ENCODE measurements at regions not wholly inside any gene's neighbourhood (a gene's known extent, or its start where the extent isn't known, plus 50 kb on each side); places are given as distances from the start of the nearest gene placed in this dataset.

DNA sequence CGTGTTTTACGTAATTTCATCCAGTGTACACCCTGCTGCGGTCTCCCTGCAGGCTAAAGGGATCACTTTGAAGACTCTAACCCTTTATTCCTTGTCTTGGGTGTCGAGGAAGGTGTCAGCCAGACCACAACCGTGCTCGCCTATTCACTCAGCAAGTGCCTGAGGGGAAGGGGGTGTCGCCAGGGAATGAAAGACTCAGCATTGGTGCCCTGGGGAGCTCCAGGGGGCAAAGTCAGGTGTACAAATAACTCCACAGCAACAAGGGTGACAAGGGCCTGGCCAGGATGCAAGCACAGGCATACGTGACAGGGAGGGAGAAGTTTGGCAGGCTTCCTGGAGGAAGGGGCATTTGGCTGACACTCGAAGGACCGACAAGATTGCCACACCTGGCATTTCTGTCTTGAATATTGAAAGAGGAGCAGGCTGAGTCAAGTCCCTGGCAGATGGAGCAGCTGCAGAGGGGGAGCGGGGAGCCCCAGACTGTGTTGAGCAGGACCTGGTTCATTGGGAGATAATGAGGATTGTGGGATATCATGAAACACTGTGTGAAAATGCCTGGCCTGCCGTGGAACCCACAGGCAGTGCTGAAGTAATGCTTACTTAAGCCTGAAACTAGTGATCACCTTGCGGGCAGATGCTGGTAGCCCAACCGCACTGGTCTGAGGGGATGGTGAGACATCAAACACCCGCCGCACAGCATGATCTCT, 93.9 kb downstream of the RHOB start (continued):
- 0 out of 2 replicates have a peak, but pooled peaks have one; percentile 19 for TF ChIP-seq POGZ (CRISPR knock-in tag; IDR thresholded peaks at IDR 0.05)
- no peak for TF ChIP-seq ZBTB1 (CRISPR knock-in tag; IDR thresholded peaks at IDR 0.05; ENCODE audit: borderline replicate concordance)
- no peak for TF ChIP-seq KDM5A (IDR thresholded peaks at IDR 0.05; ENCODE audit: borderline replicate concordance, low read length)
- TF ChIP-seq ZNF451 (CRISPR knock-in tag; IDR thresholded peaks at IDR 0.05), result no peak
- TF ChIP-seq ZNF138 (CRISPR knock-in tag; IDR thresholded peaks at IDR 0.05; ENCODE audit: low read depth), result no peak
- TF ChIP-seq, protein P1, sequence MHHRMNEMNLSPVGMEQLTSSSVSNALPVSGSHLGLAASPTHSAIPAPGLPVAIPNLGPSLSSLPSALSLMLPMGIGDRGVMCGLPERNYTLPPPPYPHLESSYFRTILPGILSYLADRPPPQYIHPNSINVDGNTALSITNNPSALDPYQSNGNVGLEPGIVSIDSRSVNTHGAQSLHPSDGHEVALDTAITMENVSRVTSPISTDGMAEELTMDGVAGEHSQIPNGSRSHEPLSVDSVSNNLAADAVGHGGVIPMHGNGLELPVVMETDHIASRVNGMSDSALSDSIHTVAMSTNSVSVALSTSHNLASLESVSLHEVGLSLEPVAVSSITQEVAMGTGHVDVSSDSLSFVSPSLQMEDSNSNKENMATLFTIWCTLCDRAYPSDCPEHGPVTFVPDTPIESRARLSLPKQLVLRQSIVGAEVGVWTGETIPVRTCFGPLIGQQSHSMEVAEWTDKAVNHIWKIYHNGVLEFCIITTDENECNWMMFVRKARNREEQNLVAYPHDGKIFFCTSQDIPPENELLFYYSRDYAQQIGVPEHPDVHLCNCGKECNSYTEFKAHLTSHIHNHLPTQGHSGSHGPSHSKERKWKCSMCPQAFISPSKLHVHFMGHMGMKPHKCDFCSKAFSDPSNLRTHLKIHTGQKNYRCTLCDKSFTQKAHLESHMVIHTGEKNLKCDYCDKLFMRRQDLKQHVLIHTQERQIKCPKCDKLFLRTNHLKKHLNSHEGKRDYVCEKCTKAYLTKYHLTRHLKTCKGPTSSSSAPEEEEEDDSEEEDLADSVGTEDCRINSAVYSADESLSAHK (CRISPR knock-in tag; IDR thresholded peaks at IDR 0.05; ENCODE audit: borderline replicate concordance), result no peak
- TF ChIP-seq, protein P2, sequence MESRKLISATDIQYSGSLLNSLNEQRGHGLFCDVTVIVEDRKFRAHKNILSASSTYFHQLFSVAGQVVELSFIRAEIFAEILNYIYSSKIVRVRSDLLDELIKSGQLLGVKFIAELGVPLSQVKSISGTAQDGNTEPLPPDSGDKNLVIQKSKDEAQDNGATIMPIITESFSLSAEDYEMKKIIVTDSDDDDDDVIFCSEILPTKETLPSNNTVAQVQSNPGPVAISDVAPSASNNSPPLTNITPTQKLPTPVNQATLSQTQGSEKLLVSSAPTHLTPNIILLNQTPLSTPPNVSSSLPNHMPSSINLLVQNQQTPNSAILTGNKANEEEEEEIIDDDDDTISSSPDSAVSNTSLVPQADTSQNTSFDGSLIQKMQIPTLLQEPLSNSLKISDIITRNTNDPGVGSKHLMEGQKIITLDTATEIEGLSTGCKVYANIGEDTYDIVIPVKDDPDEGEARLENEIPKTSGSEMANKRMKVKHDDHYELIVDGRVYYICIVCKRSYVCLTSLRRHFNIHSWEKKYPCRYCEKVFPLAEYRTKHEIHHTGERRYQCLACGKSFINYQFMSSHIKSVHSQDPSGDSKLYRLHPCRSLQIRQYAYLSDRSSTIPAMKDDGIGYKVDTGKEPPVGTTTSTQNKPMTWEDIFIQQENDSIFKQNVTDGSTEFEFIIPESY (CRISPR knock-in tag; IDR thresholded peaks at IDR 0.05), result peak; percentile 73
- peak; percentile 44; the same call in 1 of the 2 replicates for TF ChIP-seq ZMYM3 (CRISPR knock-in tag; IDR thresholded peaks at IDR 0.05)
- TF ChIP-seq ZNF772 (CRISPR knock-in tag; IDR thresholded peaks at IDR 0.05), result 0 out of 2 replicates have a peak, but pooled peaks have one; percentile 57
- TF ChIP-seq IKZF4 (CRISPR knock-in tag; IDR thresholded peaks at IDR 0.05; ENCODE audit: borderline replicate concordance, low read depth, not compliant biosample characterization), result peak; percentile 21
- TF ChIP-seq ZNF83 (CRISPR knock-in tag; IDR thresholded peaks at IDR 0.05; ENCODE audit: borderline replicate concordance), result no peak
- no peak for TF ChIP-seq ZNF263 (CRISPR knock-in tag; IDR thresholded peaks at IDR 0.05)
- TF ChIP-seq, protein P3, sequence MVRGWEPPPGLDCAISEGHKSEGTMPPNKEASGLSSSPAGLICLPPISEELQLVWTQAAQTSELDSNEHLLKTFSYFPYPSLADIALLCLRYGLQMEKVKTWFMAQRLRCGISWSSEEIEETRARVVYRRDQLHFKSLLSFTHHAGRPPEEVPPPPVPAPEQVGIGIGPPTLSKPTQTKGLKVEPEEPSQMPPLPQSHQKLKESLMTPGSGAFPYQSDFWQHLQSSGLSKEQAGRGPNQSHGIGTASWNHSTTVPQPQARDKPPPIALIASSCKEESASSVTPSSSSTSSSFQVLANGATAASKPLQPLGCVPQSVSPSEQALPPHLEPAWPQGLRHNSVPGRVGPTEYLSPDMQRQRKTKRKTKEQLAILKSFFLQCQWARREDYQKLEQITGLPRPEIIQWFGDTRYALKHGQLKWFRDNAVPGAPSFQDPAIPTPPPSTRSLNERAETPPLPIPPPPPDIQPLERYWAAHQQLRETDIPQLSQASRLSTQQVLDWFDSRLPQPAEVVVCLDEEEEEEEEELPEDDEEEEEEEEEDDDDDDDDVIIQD (CRISPR knock-in tag; IDR thresholded peaks at IDR 0.05; ENCODE audit: low read depth), result no peak
- no peak for TF ChIP-seq PRMT3 (CRISPR knock-in tag; IDR thresholded peaks at IDR 0.05; ENCODE audit: borderline replicate concordance, low read depth)
- TF ChIP-seq ZNF292 (CRISPR knock-in tag; IDR thresholded peaks at IDR 0.05; ENCODE audit: borderline replicate concordance, low read depth), result 0 out of 2 replicates have a peak, but pooled peaks have one; percentile 16
- no peak for TF ChIP-seq EEA1 (CRISPR knock-in tag; IDR thresholded peaks at IDR 0.05; ENCODE audit: borderline replicate concordance)
- TF ChIP-seq ZNF780A (CRISPR knock-in tag; IDR thresholded peaks at IDR 0.05), result no peak
- 0 out of 2 replicates have a peak, but pooled peaks have one; percentile 31 for TF ChIP-seq ZNF572 (CRISPR knock-in tag; IDR thresholded peaks at IDR 0.05)
- 0 out of 2 replicates have a peak, but pooled peaks have one; percentile 44 for TF ChIP-seq TBX2 (CRISPR knock-in tag; IDR thresholded peaks at IDR 0.05; ENCODE audit: borderline replicate concordance)
- TF ChIP-seq MAFF (IDR thresholded peaks at IDR 0.05; ENCODE audit: low read depth, low read length), result no peak
- TF ChIP-seq GLI4 (CRISPR knock-in tag; IDR thresholded peaks at IDR 0.05; ENCODE audit: borderline replicate concordance), result no peak
- TF ChIP-seq MAZ (IDR thresholded peaks at IDR 0.05; ENCODE audit: borderline replicate concordance, low read depth, low read length), result 0 out of 2 replicates have a peak, but pooled peaks have one; percentile 10
- no peak for TF ChIP-seq MAZ (CRISPR knock-in tag; IDR thresholded peaks at IDR 0.05; ENCODE audit: low read depth)
- TF ChIP-seq MTF1 (CRISPR knock-in tag; IDR thresholded peaks at IDR 0.05), result no peak
- peak; percentile 18; the same call in 1 of the 2 replicates for TF ChIP-seq ZBTB38 (CRISPR knock-in tag; IDR thresholded peaks at IDR 0.05)

Data from HepG2 (cell line).